Keratinocyte (primary cell): ENCODE measurements at regions not wholly inside any gene's neighbourhood (a gene's known extent, or its start where the extent isn't known, plus 50 kb on each side); places are given as distances from the start of the nearest gene placed in this dataset.

Experiments
- EZH2 ChIP-seq: IDR thresholded peaks from one replicate; pipeline ENCODE4 v1.6.1; 2012; ENCODE audit warnings: inconsistent platforms, mild to moderate bottlenecking, low read length, moderate library complexity
- TF ChIP-seq, protein P1 (sequence below), 3 experiments: IDR thresholded peaks in 1 of 3; conservative IDR thresholded peaks in 1 of 3; optimal IDR thresholded peaks in 1 of 3; 2 replicates in 2 of 3; 3 replicates in 1 of 3; pipeline versions ENCODE3 to v1.5.1; 2011; ENCODE audit warnings: low read length in 3 of 3, mild to moderate bottlenecking in 3 of 3, moderate library complexity in 2 of 3, control low read depth in 1 of 3, inconsistent platforms in 1 of 3; ENCODE audit not compliant: insufficient read depth in 2 of 3; ENCODE audit errors: extremely low read depth in 1 of 3

- TF ChIP-seq EZH2 = no peak
- TF ChIP-seq, protein P1, sequence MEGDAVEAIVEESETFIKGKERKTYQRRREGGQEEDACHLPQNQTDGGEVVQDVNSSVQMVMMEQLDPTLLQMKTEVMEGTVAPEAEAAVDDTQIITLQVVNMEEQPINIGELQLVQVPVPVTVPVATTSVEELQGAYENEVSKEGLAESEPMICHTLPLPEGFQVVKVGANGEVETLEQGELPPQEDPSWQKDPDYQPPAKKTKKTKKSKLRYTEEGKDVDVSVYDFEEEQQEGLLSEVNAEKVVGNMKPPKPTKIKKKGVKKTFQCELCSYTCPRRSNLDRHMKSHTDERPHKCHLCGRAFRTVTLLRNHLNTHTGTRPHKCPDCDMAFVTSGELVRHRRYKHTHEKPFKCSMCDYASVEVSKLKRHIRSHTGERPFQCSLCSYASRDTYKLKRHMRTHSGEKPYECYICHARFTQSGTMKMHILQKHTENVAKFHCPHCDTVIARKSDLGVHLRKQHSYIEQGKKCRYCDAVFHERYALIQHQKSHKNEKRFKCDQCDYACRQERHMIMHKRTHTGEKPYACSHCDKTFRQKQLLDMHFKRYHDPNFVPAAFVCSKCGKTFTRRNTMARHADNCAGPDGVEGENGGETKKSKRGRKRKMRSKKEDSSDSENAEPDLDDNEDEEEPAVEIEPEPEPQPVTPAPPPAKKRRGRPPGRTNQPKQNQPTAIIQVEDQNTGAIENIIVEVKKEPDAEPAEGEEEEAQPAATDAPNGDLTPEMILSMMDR (optimal IDR thresholded peaks at IDR 0.05 in 1 of 3, IDR thresholded peaks at IDR 0.05 in 1 of 3, conservative IDR thresholded peaks at IDR 0.05 in 1 of 3; ENCODE audit: extremely low read depth in 1 of 3, insufficient read depth in 2 of 3, low read length in 3 of 3) = no peak
Observed at GRCh38 chr19:29098863-29099481, 114.0 kb downstream of the UQCRFS1 start.
